ENCODE measurements at regions not wholly inside any gene's neighbourhood (a gene's known extent, or its start where the extent isn't known, plus 50 kb on each side); places are given as distances from the start of the nearest gene placed in this dataset.

DNA sequence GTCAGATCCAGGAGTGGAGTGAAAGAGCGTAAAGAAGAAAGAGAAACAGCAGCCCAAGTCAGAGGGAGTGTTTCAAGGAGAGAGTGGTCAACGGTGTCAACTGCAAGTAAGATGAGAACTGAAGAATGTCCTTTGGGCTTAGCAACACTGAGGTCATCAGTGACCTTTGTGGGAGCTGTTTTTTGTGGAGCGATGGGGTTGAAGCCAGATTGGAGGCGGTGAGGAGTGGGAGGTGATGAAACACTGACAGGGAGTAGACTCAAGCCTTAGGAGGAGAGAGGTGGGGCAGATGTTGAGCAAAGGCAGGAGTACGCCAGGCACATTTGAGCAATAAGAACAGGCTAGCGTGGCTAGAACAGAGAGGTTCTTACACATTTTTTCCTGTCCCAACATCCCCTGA, 103.7 kb upstream of the GNAO1 start:
- Histone ChIP-seq H3K4me1 (no peaks in the 10 kb centered on the region), H3K9me3 (no peaks in the 10 kb centered on the region), H3K27me3 (no peaks in the 10 kb centered on the region), H3K27ac (no peak overlapping the region), H3K4me3 (no peak overlapping the region), H3K36me3 (no peaks in the 10 kb centered on the region)
- no peak for TF ChIP-seq POLR2AphosphoS5 (IDR thresholded peaks at IDR 0.05)
- TF ChIP-seq POLR2A (IDR thresholded peaks at IDR 0.05): no peak
- TF ChIP-seq, protein P1, sequence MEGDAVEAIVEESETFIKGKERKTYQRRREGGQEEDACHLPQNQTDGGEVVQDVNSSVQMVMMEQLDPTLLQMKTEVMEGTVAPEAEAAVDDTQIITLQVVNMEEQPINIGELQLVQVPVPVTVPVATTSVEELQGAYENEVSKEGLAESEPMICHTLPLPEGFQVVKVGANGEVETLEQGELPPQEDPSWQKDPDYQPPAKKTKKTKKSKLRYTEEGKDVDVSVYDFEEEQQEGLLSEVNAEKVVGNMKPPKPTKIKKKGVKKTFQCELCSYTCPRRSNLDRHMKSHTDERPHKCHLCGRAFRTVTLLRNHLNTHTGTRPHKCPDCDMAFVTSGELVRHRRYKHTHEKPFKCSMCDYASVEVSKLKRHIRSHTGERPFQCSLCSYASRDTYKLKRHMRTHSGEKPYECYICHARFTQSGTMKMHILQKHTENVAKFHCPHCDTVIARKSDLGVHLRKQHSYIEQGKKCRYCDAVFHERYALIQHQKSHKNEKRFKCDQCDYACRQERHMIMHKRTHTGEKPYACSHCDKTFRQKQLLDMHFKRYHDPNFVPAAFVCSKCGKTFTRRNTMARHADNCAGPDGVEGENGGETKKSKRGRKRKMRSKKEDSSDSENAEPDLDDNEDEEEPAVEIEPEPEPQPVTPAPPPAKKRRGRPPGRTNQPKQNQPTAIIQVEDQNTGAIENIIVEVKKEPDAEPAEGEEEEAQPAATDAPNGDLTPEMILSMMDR (IDR thresholded peaks at IDR 0.05): no peak
- no peak for TF ChIP-seq EP300 (IDR thresholded peaks at IDR 0.05)
- WGBS, 2 donors: 87 to 89% methylated on average over 6 of the region's 6 CpGs
- DNase-seq (no peak), ATAC-seq (ENCODE audit: low FRiP score in 2 of 2) (peak in 1 of 2 donors; percentile 69)

GRCh38 chr16:56081371-56081770, 109.9 kb upstream of the GNAO1 start:
- Histone ChIP-seq H3K4me3 (no peak overlapping the region), H3K9me3 (no peaks in the 10 kb centered on the region), H3K36me3 (no peaks in the 10 kb centered on the region), H3K27ac (no peak overlapping the region), H3K27me3 (no peaks in the 10 kb centered on the region), H3K4me1 (no peaks in the 10 kb centered on the region)
- peak in 1 of 2 donors; percentile 55 for ATAC-seq (ENCODE audit: low FRiP score in 2 of 2)
- no peak for TF ChIP-seq POLR2AphosphoS5 (IDR thresholded peaks at IDR 0.05)
- TF ChIP-seq EP300 (IDR thresholded peaks at IDR 0.05): no peak
- TF ChIP-seq POLR2A (IDR thresholded peaks at IDR 0.05): no peak
- TF ChIP-seq, protein P1 (IDR thresholded peaks at IDR 0.05): no peak
- WGBS, 2 donors: 97% methylated on average over 2 of the region's 2 CpGs; no CpG with 5 or more reads in 1 of the 2 donors
- DNase-seq: no peak

DNA sequence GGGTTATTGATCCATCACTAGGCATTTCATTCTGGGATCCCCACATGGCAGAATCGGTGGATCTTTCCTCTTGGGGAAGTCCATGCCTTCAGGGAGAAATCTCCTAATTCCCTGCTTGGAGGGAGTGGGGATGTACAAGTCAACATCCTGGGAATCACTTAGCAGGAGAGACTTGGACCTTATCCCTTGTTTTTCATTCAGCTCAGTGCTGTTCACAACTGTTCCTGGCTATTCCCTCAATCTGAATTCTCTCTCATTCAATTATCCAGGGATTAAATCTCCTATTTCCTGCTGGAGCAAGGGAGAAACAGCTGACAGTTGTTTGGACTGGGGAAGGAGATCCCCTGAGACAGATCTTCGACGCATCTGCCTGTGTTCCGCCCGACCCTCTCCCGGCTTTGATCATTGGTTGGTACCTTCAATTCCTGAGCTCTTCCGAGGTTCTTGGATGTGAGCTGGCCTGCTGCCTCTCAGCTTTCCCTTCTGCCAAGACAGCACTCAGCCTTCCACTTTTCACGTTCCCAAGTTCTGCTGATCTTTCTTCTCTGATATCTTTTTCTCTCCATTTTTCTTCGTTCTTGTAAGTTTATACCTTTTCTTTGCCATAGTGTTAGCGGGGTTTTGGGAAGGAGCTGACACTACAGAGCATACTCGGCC, 115.4 kb upstream of the GNAO1 start:
- Histone ChIP-seq H3K4me3 (no peak overlapping the region), H3K27ac (no peak overlapping the region), H3K9me3 (no peaks in the 10 kb centered on the region), H3K4me1 (no peaks in the 10 kb centered on the region), H3K36me3 (no peaks in the 10 kb centered on the region), H3K27me3 (no peaks in the 10 kb centered on the region)
- no peak for DNase-seq
- 74% methylated on average over 11 of the region's 11 CpGs for WGBS, 2 donors
- no peak for TF ChIP-seq POLR2A (IDR thresholded peaks at IDR 0.05)
- TF ChIP-seq, protein P1 (IDR thresholded peaks at IDR 0.05): no peak
- TF ChIP-seq EP300 (IDR thresholded peaks at IDR 0.05): no peak
- TF ChIP-seq POLR2AphosphoS5 (IDR thresholded peaks at IDR 0.05): no peak
- ATAC-seq (ENCODE audit: low FRiP score in 2 of 2): no peak

DNA sequence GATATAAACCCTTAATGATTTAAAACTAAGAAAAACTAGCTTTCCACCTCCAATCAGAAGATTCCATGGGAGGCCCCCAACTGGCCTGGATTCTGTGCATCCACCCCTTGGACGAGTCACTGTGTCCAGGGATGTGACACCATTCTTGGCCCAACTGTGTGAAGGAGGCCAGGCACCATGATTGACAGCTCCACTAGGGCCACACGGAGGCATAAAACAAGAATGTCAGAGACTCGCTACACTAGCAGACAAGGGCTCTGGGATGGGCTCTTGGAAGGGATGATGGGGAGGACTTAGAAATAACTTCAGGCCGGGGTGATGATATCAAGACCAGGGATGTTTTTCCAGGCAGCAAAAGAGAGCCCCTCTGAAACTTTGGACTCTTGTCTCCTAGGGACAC, 117.8 kb upstream of the GNAO1 start:
- TF ChIP-seq POLR2A (IDR thresholded peaks at IDR 0.05) (no peak), POLR2AphosphoS5 (IDR thresholded peaks at IDR 0.05) (no peak), EP300 (IDR thresholded peaks at IDR 0.05) (no peak)
- TF ChIP-seq, protein P1 (IDR thresholded peaks at IDR 0.05): no peak
- Histone ChIP-seq H3K4me3 (no peak overlapping the region), H3K27ac (no peak overlapping the region), H3K4me1 (no peaks in the 10 kb centered on the region), H3K36me3 (no peaks in the 10 kb centered on the region), H3K27me3 (no peaks in the 10 kb centered on the region), H3K9me3 (no peaks in the 10 kb centered on the region)
- 75 to 78% methylated on average over 4 of the region's 4 CpGs for WGBS, 2 donors
- ATAC-seq (ENCODE audit: low FRiP score in 2 of 2) (no peak), DNase-seq (no peak)

- ATAC-seq (ENCODE audit: low FRiP score in 2 of 2) (no peak), DNase-seq (peak in 1 of 2 donors; percentile 22)
- H3K4me3 ChIP-seq: no peak overlapping the region
- TF ChIP-seq, protein P1 (IDR thresholded peaks at IDR 0.05): no peak
- no peak for TF ChIP-seq POLR2A (IDR thresholded peaks at IDR 0.05)
- H3K36me3 ChIP-seq: no peaks in the 10 kb centered on the region
- H3K27me3 ChIP-seq: no peaks in the 10 kb centered on the region
- H3K4me1 ChIP-seq: no peaks in the 10 kb centered on the region
- no peak overlapping the region for H3K27ac ChIP-seq
- H3K9me3 ChIP-seq: no peaks in the 10 kb centered on the region
- WGBS, 2 donors: 77% methylated on average over 4 of the region's 4 CpGs; no CpG with 5 or more reads in 1 of the 2 donors
Observed at GRCh38 chr16:56072096-56072495, 119.2 kb upstream of the GNAO1 start.
